Kidney (tissue), 13 donors: ENCODE measurements at regions not wholly inside any gene's neighbourhood (a gene's known extent, or its start where the extent isn't known, plus 50 kb on each side); places are given as distances from the start of the nearest gene placed in this dataset.

Experiments used
- DNase-seq, 5 donors: peaks; one replicate each; pipeline ENCODE4 v3.0.0-alpha.2; 2013 to 2020
- FAIRE-seq: peaks from 2 replicates; lab custom pipeline; 2012; peaks lifted over from hg19 to GRCh38; lab: Jason Lieb, UNC
- H3K27ac ChIP-seq, 2 donors: one replicate each; pipeline ENCODE4 v1.7.0; 2013; ENCODE audit warnings: low read depth in 2 of 2, low read length in 2 of 2, inconsistent platforms in 1 of 2
- H3K27me3 ChIP-seq: one replicate; pipeline ENCODE4 v1.7.1; 2013; ENCODE audit warnings: low read length, inconsistent platforms; ENCODE audit not compliant: control insufficient read depth, insufficient read depth
- H3K36me3 ChIP-seq, 3 donors: one replicate each; pipeline versions ENCODE4 v1.7.0 to v1.7.1; 2013; ENCODE audit warnings: low read length in 3 of 3, control low read depth in 1 of 3, inconsistent platforms in 1 of 3; ENCODE audit not compliant: insufficient read depth in 3 of 3, control insufficient read depth in 2 of 3
- H3K4me1 ChIP-seq, 3 donors: one replicate each; pipeline versions ENCODE4 v1.7.0 to v1.7.1; 2013; ENCODE audit warnings: low read length in 3 of 3, inconsistent platforms in 1 of 3, low read depth in 1 of 3; ENCODE audit not compliant: control insufficient read depth in 2 of 3, insufficient read depth in 2 of 3
- H3K4me3 ChIP-seq, 3 donors: one replicate each; pipeline versions ENCODE4 v1.7.0 to v1.8.1; 2013; ENCODE audit warnings: low read length in 3 of 3, control low read depth in 1 of 3, inconsistent platforms in 1 of 3
- H3K9ac ChIP-seq, 3 donors: one replicate each; pipeline versions ENCODE4 v1.7.0 to v1.7.1; 2013; ENCODE audit warnings: low read length in 3 of 3, control low read depth in 1 of 3, inconsistent platforms in 1 of 3
- H3K9me3 ChIP-seq, 3 donors: one replicate each; pipeline versions ENCODE4 v1.7.0 to v1.7.1; 2013; ENCODE audit warnings: low read length in 3 of 3, control low read depth in 1 of 3, inconsistent platforms in 1 of 3; ENCODE audit not compliant: control insufficient read depth in 2 of 3, insufficient read depth in 1 of 3
- intact Hi-C: fragments of 100-400 bp; cut with DNase I; formaldehyde crosslinking; loops from one replicate; pipeline ENCODE4 v1.11.1; 2022
- TF ChIP-seq, protein P1 (sequence below): IDR thresholded peaks from 3 replicates; pipeline ENCODE4 v1.5.1; 2012; ENCODE audit warnings: mild to moderate bottlenecking, moderate library complexity, borderline replicate concordance; ENCODE audit not compliant: insufficient read depth; ENCODE audit errors: extremely low read depth
- donor health status: control.
- donor health status: control.
- donor health status: control.
- donor health status: control.
- donor health status: control.
- donor health status: DM: yes; HTN: yes; CAD: no.
- donor health status: Normal renal cell carcinoma (clear cell type).

DNA sequence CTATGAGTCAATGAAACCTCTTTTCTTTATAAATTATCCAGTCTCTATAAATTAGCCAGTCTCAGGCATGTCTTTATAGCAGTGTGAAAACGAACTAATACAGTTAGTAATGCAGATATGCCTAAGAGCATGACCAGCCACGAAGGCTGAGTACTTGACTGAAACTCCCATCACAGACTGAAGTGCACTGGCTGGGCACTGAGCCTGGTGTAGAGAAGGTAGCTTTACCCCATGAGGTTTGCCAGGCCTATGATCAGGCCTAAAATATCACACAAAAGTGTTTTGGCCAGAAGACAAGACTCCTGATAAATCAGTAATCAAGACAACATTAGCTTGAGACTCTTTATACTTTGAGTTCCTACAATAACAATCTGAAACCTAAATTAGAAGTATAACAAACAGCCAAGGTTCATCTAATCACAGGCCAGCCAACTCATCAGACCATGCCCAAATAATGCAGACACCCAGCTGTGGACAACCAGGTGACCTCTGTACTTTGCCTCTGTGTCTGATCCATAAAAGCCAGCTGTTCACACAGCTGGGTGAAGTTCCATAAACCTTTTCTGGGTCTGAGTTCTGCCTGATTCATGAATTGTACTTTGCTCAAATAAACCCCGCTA lies 771.8 kb upstream of the SLITRK1 start:
- TF ChIP-seq, protein P1, sequence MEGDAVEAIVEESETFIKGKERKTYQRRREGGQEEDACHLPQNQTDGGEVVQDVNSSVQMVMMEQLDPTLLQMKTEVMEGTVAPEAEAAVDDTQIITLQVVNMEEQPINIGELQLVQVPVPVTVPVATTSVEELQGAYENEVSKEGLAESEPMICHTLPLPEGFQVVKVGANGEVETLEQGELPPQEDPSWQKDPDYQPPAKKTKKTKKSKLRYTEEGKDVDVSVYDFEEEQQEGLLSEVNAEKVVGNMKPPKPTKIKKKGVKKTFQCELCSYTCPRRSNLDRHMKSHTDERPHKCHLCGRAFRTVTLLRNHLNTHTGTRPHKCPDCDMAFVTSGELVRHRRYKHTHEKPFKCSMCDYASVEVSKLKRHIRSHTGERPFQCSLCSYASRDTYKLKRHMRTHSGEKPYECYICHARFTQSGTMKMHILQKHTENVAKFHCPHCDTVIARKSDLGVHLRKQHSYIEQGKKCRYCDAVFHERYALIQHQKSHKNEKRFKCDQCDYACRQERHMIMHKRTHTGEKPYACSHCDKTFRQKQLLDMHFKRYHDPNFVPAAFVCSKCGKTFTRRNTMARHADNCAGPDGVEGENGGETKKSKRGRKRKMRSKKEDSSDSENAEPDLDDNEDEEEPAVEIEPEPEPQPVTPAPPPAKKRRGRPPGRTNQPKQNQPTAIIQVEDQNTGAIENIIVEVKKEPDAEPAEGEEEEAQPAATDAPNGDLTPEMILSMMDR: no peak
- Histone ChIP-seq H3K36me3 (no peaks in the 10 kb centered on the region), H3K4me1 (no peaks in the 10 kb centered on the region), H3K4me3 (no peak overlapping the region), H3K27ac (no peak overlapping the region), H3K27me3 (no peaks in the 10 kb centered on the region), H3K9ac (no peak overlapping the region), H3K9me3 (peaks cover 0 to 7% (median 0%) of the 10 kb centered on the region in 3 donors)
- no peak for FAIRE-seq
- intact Hi-C loops: no loop called here
- DNase-seq: no peak

DNA sequence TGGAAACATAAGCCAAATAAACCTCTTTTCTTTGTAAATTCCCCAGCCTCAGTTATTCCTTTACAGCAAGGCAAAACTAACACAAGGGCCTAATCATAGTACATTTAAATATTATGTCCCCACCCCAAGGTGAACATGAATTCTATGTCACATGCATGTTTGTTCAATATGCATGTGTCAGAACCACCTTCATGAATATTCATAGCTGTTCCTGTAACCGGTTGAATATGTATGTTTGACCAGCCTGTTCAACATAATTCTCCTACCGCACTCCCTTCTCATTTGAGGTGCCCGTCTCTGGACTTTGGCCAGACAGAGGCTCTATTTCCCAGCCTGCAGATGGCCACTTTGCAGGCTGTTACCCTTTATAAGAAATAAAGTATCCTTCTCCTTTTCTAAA lies 769.4 kb upstream of the SLITRK1 start:
- DNase-seq (no peak), FAIRE-seq (no peak)
- Histone ChIP-seq H3K9ac (no peak overlapping the region), H3K9me3 (peaks cover 0 to 7% (median 0%) of the 10 kb centered on the region in 3 donors), H3K4me3 (no peak overlapping the region), H3K36me3 (no peaks in the 10 kb centered on the region), H3K27me3 (no peaks in the 10 kb centered on the region), H3K4me1 (no peaks in the 10 kb centered on the region), H3K27ac (no peak overlapping the region)
- intact Hi-C loops: no loop called here
- TF ChIP-seq, protein P1: no peak

DNA sequence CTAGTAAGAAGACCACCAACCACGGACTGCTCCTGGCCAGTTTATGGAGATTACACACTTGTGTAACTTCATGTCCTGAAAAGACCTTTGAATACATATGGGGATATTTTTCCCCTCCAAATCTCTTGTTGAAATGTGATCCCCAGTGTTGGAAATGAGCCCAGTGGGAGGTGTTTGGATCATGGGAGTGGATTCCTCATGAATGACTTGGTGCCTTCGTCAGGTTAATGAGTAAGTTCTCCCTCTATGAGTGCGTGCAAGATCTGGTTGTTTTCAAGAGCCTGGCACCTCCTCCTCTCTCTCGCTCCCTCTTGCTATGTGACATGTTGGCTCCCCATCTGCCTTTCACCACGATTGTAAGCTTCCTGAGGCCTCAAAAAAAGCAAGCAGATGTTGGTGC lies 769.0 kb upstream of the SLITRK1 start:
- Histone ChIP-seq H3K9me3 (peaks cover 0 to 7% (median 0%) of the 10 kb centered on the region in 3 donors), H3K9ac (no peak overlapping the region), H3K27me3 (no peaks in the 10 kb centered on the region), H3K27ac (no peak overlapping the region), H3K4me1 (no peaks in the 10 kb centered on the region), H3K36me3 (no peaks in the 10 kb centered on the region), H3K4me3 (no peak overlapping the region)
- no peak for FAIRE-seq
- intact Hi-C loops: no loop called here
- TF ChIP-seq, protein P1: no peak
- peak in 2 of 5 donors; percentile 9 to 22 for DNase-seq

DNA sequence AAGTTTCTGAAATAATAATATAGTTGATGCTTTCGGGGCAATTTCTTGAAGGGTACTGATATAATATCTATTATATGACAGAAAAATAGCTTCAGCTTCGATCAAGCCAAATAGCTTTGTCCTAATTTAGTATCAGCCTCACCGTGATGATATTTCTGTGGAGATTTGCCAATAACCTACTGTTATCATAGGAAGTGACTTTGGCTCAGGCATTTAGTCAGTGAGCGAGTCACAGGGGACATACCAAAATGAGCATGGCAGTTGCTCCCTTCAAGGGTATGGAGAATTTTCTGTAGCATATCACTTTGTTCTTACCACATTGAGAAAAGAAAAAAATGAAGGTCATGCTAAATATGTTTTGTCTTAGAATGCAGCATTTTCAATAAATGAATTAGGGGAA lies 767.6 kb upstream of the SLITRK1 start:
- intact Hi-C loops: no loop called here
- TF ChIP-seq, protein P1: no peak
- Histone ChIP-seq H3K36me3 (no peaks in the 10 kb centered on the region), H3K9ac (no peak overlapping the region), H3K4me3 (no peak overlapping the region), H3K4me1 (no peaks in the 10 kb centered on the region), H3K9me3 (peaks cover 0 to 7% (median 0%) of the 10 kb centered on the region in 3 donors), H3K27me3 (no peaks in the 10 kb centered on the region), H3K27ac (no peak overlapping the region)
- FAIRE-seq (no peak), DNase-seq (no peak)
